ENCODE measurements at regions not wholly inside any gene's neighbourhood (a gene's known extent, or its start where the extent isn't known, plus 50 kb on each side); places are given as distances from the start of the nearest gene placed in this dataset.

DNA sequence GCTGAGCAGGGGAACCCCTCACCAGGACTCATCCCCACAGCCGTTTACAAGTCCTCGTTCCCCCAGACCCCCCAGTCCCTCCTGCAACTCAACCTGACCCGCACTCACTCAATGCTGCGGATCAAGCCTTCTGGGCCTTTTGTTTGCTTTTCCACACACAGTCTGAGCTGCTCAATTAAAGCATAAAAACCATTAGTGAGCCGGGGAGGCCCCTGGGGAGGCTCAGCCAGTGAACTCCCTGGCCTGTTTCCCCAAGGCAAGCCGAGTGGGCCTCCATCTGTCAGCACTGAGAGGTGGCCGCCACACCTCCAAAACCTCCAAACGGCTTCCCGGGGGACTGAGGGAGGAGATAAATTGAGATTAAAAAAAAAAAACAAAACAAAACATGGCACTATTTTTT lies 158.5 kb downstream of the SHOX start:
- H3K4me1 ChIP-seq (replicated peaks in 1 of 2; ENCODE audit: control insufficient read depth in 2 of 2, insufficient read depth in 2 of 2, low read length in 2 of 2), result no peaks in the 10 kb centered on the region
- no peak overlapping the region for H3K4me2 ChIP-seq (ENCODE audit: insufficient read depth, low read length)
- intact Hi-C loops (cut with micrococcal nuclease) (no loop called here), in situ Hi-C loops (cut with MboI) (no loop called here)
- H2AFZ ChIP-seq (ENCODE audit: low read depth, low read length), result no peak overlapping the region
- ChIA-PET CTCF (ENCODE audit: low intra/inter-chr PET ratio) (no interaction called here), POLR2A (no interaction called here)
- H4K20me1 ChIP-seq (replicated peaks; ENCODE audit: control insufficient read depth, insufficient read depth, low read length), result no peaks in the 10 kb centered on the region
- FAIRE-seq (no peak), DNase-seq (ENCODE audit: extremely low read depth in 1 of 4, low spot score in 3 of 4) (no peak), ATAC-seq (no peak)
- H3K4me3 ChIP-seq, result no peak overlapping the region
- no TSS peak for BruUV-seq (replicated peaks)
- no peaks in the 10 kb centered on the region for H3K9me3 ChIP-seq (replicated peaks; ENCODE audit: control insufficient read depth, insufficient read depth, low read depth, low read length)
- H3K9ac ChIP-seq (ENCODE audit: insufficient read depth in 1 of 2, low read depth in 2 of 2, low read length in 2 of 2), result no peak overlapping the region
- H3K79me2 ChIP-seq (ENCODE audit: control insufficient read depth, insufficient read depth, low read length), result no peaks in the 10 kb centered on the region
- H3K9me1 ChIP-seq (ENCODE audit: control insufficient read depth, insufficient read depth, low read length), result no peaks in the 10 kb centered on the region
- peaks cover 0 to 28% of the 10 kb centered on the region in 2 experiments; a peak in 1 of 5 replicates for H3K27me3 ChIP-seq (ENCODE audit: control insufficient read depth in 2 of 2, insufficient read depth in 2 of 2, low read length in 2 of 2)
- no peaks in the 10 kb centered on the region for H3K36me3 ChIP-seq (ENCODE audit: control insufficient read depth, insufficient read depth, low read length)
- WGBS (ENCODE audit: insufficient coverage, low coverage, missing lambda C conversion rate), result 0% methylated on average over 5 of the region's 9 CpGs
- H3K27ac ChIP-seq (ENCODE audit: extremely low read depth, low read depth, low read length), result no peak overlapping the region
- TF ChIP-seq, protein P1, sequence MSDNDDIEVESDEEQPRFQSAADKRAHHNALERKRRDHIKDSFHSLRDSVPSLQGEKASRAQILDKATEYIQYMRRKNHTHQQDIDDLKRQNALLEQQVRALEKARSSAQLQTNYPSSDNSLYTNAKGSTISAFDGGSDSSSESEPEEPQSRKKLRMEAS (CRISPR knock-in tag; IDR thresholded peaks at IDR 0.05), result no peak
- TF ChIP-seq ZNF431 (CRISPR knock-in tag; IDR thresholded peaks at IDR 0.05) (no peak), ETS2 (tag; IDR thresholded peaks at IDR 0.05; ENCODE audit: borderline replicate concordance, poor library complexity, severe bottlenecking) (no peak), SMAD4 (CRISPR knock-in tag; conservative IDR thresholded peaks at IDR 0.05) (no peak), RBM17 (IDR thresholded peaks at IDR 0.05; ENCODE audit: borderline replicate concordance, low read depth, low read length) (no peak), PURB (CRISPR knock-in tag; IDR thresholded peaks at IDR 0.05; ENCODE audit: low read depth) (no peak), NBN (IDR thresholded peaks at IDR 0.05; ENCODE audit: low read depth) (no peak), ZNF146 (CRISPR knock-in tag; IDR thresholded peaks at IDR 0.05; ENCODE audit: unreplicated experiment) (no peak), ELF2 (CRISPR knock-in tag; IDR thresholded peaks at IDR 0.05) (no peak), ZNF143 (CRISPR knock-in tag; IDR thresholded peaks at IDR 0.05) (no peak), ZNF766 (CRISPR knock-in tag; conservative IDR thresholded peaks at IDR 0.05) (no peak), TRIM24 (IDR thresholded peaks at IDR 0.05) (no peak)
- TF ChIP-seq, protein P2, sequence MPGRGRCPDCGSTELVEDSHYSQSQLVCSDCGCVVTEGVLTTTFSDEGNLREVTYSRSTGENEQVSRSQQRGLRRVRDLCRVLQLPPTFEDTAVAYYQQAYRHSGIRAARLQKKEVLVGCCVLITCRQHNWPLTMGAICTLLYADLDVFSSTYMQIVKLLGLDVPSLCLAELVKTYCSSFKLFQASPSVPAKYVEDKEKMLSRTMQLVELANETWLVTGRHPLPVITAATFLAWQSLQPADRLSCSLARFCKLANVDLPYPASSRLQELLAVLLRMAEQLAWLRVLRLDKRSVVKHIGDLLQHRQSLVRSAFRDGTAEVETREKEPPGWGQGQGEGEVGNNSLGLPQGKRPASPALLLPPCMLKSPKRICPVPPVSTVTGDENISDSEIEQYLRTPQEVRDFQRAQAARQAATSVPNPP (IDR thresholded peaks at IDR 0.05; ENCODE audit: borderline replicate concordance, insufficient read depth, insufficient read length), result no peak
- TF ChIP-seq, protein P3, sequence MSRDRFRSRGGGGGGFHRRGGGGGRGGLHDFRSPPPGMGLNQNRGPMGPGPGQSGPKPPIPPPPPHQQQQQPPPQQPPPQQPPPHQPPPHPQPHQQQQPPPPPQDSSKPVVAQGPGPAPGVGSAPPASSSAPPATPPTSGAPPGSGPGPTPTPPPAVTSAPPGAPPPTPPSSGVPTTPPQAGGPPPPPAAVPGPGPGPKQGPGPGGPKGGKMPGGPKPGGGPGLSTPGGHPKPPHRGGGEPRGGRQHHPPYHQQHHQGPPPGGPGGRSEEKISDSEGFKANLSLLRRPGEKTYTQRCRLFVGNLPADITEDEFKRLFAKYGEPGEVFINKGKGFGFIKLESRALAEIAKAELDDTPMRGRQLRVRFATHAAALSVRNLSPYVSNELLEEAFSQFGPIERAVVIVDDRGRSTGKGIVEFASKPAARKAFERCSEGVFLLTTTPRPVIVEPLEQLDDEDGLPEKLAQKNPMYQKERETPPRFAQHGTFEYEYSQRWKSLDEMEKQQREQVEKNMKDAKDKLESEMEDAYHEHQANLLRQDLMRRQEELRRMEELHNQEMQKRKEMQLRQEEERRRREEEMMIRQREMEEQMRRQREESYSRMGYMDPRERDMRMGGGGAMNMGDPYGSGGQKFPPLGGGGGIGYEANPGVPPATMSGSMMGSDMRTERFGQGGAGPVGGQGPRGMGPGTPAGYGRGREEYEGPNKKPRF (IDR thresholded peaks at IDR 0.05; ENCODE audit: low read depth, low read length), result no peak
- TF ChIP-seq, protein P4, sequence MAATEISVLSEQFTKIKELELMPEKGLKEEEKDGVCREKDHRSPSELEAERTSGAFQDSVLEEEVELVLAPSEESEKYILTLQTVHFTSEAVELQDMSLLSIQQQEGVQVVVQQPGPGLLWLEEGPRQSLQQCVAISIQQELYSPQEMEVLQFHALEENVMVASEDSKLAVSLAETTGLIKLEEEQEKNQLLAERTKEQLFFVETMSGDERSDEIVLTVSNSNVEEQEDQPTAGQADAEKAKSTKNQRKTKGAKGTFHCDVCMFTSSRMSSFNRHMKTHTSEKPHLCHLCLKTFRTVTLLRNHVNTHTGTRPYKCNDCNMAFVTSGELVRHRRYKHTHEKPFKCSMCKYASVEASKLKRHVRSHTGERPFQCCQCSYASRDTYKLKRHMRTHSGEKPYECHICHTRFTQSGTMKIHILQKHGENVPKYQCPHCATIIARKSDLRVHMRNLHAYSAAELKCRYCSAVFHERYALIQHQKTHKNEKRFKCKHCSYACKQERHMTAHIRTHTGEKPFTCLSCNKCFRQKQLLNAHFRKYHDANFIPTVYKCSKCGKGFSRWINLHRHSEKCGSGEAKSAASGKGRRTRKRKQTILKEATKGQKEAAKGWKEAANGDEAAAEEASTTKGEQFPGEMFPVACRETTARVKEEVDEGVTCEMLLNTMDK (IDR thresholded peaks at IDR 0.05; ENCODE audit: borderline replicate concordance, insufficient read depth, low read depth, low read length, poor library complexity, severe bottlenecking), result no peak
- TF ChIP-seq, protein P5, sequence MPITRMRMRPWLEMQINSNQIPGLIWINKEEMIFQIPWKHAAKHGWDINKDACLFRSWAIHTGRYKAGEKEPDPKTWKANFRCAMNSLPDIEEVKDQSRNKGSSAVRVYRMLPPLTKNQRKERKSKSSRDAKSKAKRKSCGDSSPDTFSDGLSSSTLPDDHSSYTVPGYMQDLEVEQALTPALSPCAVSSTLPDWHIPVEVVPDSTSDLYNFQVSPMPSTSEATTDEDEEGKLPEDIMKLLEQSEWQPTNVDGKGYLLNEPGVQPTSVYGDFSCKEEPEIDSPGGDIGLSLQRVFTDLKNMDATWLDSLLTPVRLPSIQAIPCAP (CRISPR knock-in tag; IDR thresholded peaks at IDR 0.05; ENCODE audit: borderline replicate concordance), result no peak
- TF ChIP-seq, protein P6, sequence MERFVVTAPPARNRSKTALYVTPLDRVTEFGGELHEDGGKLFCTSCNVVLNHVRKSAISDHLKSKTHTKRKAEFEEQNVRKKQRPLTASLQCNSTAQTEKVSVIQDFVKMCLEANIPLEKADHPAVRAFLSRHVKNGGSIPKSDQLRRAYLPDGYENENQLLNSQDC (CRISPR knock-in tag; IDR thresholded peaks at IDR 0.05), result no peak
